ENCODE measurements at regions not wholly inside any gene's neighbourhood (a gene's known extent, or its start where the extent isn't known, plus 50 kb on each side); places are given as distances from the start of the nearest gene placed in this dataset.

GRCh38 chr9:119789987-119790386, 420.8 kb upstream of the BRINP1 start:
- no peak for DNase-seq
- H3K4me3 ChIP-seq: no peak overlapping the region
- H3K9me3 ChIP-seq: no peaks in the 10 kb centered on the region
- no peaks in the 10 kb centered on the region for H3K27me3 ChIP-seq
- no peaks in the 10 kb centered on the region for H3K36me3 ChIP-seq
- intact Hi-C loops (cut with DNase I): no loop called here
- no peak overlapping the region for H3K27ac ChIP-seq
- no peaks in the 10 kb centered on the region for H3K4me1 ChIP-seq
- H3K9ac ChIP-seq (ENCODE audit: low read depth in 2 of 2, low read length in 2 of 2): no peak overlapping the region
- TF ChIP-seq, protein P1, sequence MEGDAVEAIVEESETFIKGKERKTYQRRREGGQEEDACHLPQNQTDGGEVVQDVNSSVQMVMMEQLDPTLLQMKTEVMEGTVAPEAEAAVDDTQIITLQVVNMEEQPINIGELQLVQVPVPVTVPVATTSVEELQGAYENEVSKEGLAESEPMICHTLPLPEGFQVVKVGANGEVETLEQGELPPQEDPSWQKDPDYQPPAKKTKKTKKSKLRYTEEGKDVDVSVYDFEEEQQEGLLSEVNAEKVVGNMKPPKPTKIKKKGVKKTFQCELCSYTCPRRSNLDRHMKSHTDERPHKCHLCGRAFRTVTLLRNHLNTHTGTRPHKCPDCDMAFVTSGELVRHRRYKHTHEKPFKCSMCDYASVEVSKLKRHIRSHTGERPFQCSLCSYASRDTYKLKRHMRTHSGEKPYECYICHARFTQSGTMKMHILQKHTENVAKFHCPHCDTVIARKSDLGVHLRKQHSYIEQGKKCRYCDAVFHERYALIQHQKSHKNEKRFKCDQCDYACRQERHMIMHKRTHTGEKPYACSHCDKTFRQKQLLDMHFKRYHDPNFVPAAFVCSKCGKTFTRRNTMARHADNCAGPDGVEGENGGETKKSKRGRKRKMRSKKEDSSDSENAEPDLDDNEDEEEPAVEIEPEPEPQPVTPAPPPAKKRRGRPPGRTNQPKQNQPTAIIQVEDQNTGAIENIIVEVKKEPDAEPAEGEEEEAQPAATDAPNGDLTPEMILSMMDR (IDR thresholded peaks at IDR 0.05): no peak

GRCh38 chr9:119788921-119789320, 419.7 kb upstream of the BRINP1 start:
- Histone ChIP-seq H3K4me3 (no peak overlapping the region), H3K27ac (no peak overlapping the region), H3K27me3 (no peaks in the 10 kb centered on the region), H3K4me1 (no peaks in the 10 kb centered on the region), H3K9ac (ENCODE audit: low read depth in 2 of 2, low read length in 2 of 2) (no peak overlapping the region), H3K36me3 (no peaks in the 10 kb centered on the region), H3K9me3 (no peaks in the 10 kb centered on the region)
- TF ChIP-seq, protein P1 (IDR thresholded peaks at IDR 0.05): no peak
- no peak for DNase-seq
- intact Hi-C loops (cut with DNase I): no loop called here

- Histone ChIP-seq H3K36me3 (no peaks in the 10 kb centered on the region), H3K27ac (no peak overlapping the region), H3K27me3 (no peaks in the 10 kb centered on the region), H3K4me3 (no peak overlapping the region), H3K9ac (ENCODE audit: low read depth in 2 of 2, low read length in 2 of 2) (no peak overlapping the region), H3K9me3 (no peaks in the 10 kb centered on the region), H3K4me1 (no peaks in the 10 kb centered on the region)
- TF ChIP-seq, protein P1 (IDR thresholded peaks at IDR 0.05): no peak
- intact Hi-C loops (cut with DNase I): no loop called here
- no peak for DNase-seq
Measured at GRCh38 chr9:119781886-119782285, 412.7 kb upstream of the BRINP1 start.

DNA sequence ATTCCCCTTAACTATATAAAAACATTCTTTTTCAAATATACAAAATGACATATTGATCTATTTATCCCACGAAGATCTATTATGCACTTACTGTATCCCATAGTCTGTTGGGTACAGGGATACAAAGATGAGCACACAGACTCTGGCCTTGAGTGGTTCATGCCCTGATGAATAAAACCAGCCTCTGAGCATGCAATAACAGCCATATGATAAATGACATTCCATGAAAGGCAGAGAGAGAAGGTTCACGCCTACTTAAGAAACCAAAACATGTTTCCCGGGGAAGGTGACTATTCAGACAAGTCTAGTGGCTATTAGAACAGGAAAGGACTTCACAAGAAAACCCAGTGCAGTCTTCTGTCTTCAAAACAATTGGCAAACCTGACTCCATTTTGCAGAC, 406.2 kb upstream of the BRINP1 start:
- Histone ChIP-seq H3K9me3 (no peaks in the 10 kb centered on the region), H3K27ac (no peak overlapping the region), H3K4me3 (no peak overlapping the region), H3K27me3 (no peaks in the 10 kb centered on the region), H3K9ac (ENCODE audit: low read depth in 2 of 2, low read length in 2 of 2) (no peak overlapping the region), H3K36me3 (no peaks in the 10 kb centered on the region), H3K4me1 (no peaks in the 10 kb centered on the region)
- no peak for DNase-seq
- intact Hi-C loops (cut with DNase I): no loop called here
- TF ChIP-seq, protein P1 (IDR thresholded peaks at IDR 0.05): no peak

- intact Hi-C loops (cut with DNase I): no loop called here
- no peak overlapping the region for H3K9ac ChIP-seq (ENCODE audit: low read depth in 2 of 2, low read length in 2 of 2)
- DNase-seq: no peak
- no peak overlapping the region for H3K27ac ChIP-seq
- no peaks in the 10 kb centered on the region for H3K9me3 ChIP-seq
- TF ChIP-seq, protein P1 (IDR thresholded peaks at IDR 0.05): no peak
- H3K36me3 ChIP-seq: no peaks in the 10 kb centered on the region
- no peaks in the 10 kb centered on the region for H3K4me1 ChIP-seq
- H3K4me3 ChIP-seq: no peak overlapping the region
- no peaks in the 10 kb centered on the region for H3K27me3 ChIP-seq
Measured at GRCh38 chr9:119773823-119774222, 404.6 kb upstream of the BRINP1 start.

- intact Hi-C loops (cut with DNase I): no loop called here
- DNase-seq: no peak
- H3K9ac ChIP-seq (ENCODE audit: low read depth in 2 of 2, low read length in 2 of 2): no peak overlapping the region
- no peaks in the 10 kb centered on the region for H3K4me1 ChIP-seq
- H3K36me3 ChIP-seq: no peaks in the 10 kb centered on the region
- no peak overlapping the region for H3K27ac ChIP-seq
- H3K4me3 ChIP-seq: no peak overlapping the region
- TF ChIP-seq, protein P1 (IDR thresholded peaks at IDR 0.05): no peak
- H3K9me3 ChIP-seq: no peaks in the 10 kb centered on the region
- no peaks in the 10 kb centered on the region for H3K27me3 ChIP-seq
Measured at GRCh38 chr9:119771341-119771740, 402.1 kb upstream of the BRINP1 start.
